ENCODE measurements at regions not wholly inside any gene's neighbourhood (a gene's known extent, or its start where the extent isn't known, plus 50 kb on each side); places are given as distances from the start of the nearest gene placed in this dataset.

DNA sequence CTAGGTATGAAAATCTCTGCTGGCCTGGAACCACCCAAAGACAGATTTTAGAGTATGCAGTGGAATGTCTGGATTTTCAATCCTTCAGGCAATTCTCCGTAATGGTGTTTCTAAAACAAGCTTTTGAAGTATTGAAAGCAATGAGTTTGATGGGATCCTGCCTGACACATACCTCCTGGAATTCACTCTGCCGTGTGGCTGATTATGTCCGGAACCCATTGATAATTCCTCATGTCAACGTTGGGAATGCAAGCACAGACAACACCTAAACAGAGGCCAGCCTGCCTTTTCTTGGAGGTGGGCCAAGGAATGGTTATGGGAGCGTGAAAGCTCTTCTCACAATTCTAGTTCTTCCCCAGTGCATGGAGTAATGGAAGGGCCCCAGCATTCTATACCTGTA is 168.9 kb upstream of the HMCN1 start:
- H4K20me1 ChIP-seq (ENCODE audit: control insufficient read depth, insufficient read depth, low read depth, low read length), result no peaks in the 10 kb centered on the region
- no peak overlapping the region for H3K4me3 ChIP-seq (ENCODE audit: low read length)
- TF ChIP-seq EZH2phosphoT487 (IDR thresholded peaks at IDR 0.05; ENCODE audit: borderline replicate concordance, low read length), result no peak
- TF ChIP-seq, protein P1, sequence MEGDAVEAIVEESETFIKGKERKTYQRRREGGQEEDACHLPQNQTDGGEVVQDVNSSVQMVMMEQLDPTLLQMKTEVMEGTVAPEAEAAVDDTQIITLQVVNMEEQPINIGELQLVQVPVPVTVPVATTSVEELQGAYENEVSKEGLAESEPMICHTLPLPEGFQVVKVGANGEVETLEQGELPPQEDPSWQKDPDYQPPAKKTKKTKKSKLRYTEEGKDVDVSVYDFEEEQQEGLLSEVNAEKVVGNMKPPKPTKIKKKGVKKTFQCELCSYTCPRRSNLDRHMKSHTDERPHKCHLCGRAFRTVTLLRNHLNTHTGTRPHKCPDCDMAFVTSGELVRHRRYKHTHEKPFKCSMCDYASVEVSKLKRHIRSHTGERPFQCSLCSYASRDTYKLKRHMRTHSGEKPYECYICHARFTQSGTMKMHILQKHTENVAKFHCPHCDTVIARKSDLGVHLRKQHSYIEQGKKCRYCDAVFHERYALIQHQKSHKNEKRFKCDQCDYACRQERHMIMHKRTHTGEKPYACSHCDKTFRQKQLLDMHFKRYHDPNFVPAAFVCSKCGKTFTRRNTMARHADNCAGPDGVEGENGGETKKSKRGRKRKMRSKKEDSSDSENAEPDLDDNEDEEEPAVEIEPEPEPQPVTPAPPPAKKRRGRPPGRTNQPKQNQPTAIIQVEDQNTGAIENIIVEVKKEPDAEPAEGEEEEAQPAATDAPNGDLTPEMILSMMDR (IDR thresholded peaks at IDR 0.05; ENCODE audit: low read depth, low read length, poor library complexity, severe bottlenecking), result no peak
- no peaks in the 10 kb centered on the region for H3K36me3 ChIP-seq (ENCODE audit: control insufficient read depth, low read length)
- H3K27me3 ChIP-seq (ENCODE audit: control insufficient read depth, low read length), result no peaks in the 10 kb centered on the region
- no peak overlapping the region for H3K27ac ChIP-seq (ENCODE audit: low read depth, low read length)
- H3F3A ChIP-seq (ENCODE audit: control insufficient read depth, insufficient read depth), result no peaks in the 10 kb centered on the region
- H3K9me2 ChIP-seq (replicated peaks; ENCODE audit: control insufficient read depth, low read length), result no peaks in the 10 kb centered on the region
- no peak overlapping the region for H3K4me2 ChIP-seq (ENCODE audit: low read length)
- peaks cover 14% of the 10 kb centered on the region for H3K4me1 ChIP-seq (ENCODE audit: control insufficient read depth, low read length)
- H3K79me2 ChIP-seq (ENCODE audit: control insufficient read depth, low read length), result no peaks in the 10 kb centered on the region
- H3K9me3 ChIP-seq (ENCODE audit: control insufficient read depth, insufficient read depth, low read length), result no peaks in the 10 kb centered on the region

DNA sequence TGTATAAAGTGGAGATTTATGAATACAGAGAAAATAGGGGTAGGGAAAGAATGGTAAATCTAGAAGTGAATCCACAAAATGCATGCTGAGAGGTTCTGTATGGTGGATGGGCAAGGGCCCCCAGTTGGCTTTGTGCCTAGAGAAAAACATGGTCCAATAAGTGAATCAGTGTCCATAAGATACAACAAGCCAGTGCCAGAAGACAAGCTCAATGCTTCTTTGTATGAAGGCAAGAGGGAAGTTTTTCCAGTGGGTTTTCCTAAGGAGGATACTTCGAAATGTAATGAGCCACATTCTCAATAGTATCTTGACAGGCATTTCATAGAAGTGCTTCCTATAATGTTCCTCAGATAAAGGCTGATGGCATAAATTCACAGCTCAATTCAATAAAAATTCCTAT is 169.4 kb upstream of the HMCN1 start:
- Histone ChIP-seq H3K79me2 (ENCODE audit: control insufficient read depth, low read length) (no peaks in the 10 kb centered on the region), H4K20me1 (ENCODE audit: control insufficient read depth, insufficient read depth, low read depth, low read length) (no peaks in the 10 kb centered on the region), H3K4me1 (ENCODE audit: control insufficient read depth, low read length) (peaks cover 14% of the 10 kb centered on the region), H3K9me2 (replicated peaks; ENCODE audit: control insufficient read depth, low read length) (no peaks in the 10 kb centered on the region), H3K4me3 (ENCODE audit: low read length) (no peak overlapping the region), H3K4me2 (ENCODE audit: low read length) (no peak overlapping the region), H3K9me3 (ENCODE audit: control insufficient read depth, insufficient read depth, low read length) (no peaks in the 10 kb centered on the region), H3K27me3 (ENCODE audit: control insufficient read depth, low read length) (no peaks in the 10 kb centered on the region), H3F3A (ENCODE audit: control insufficient read depth, insufficient read depth) (no peaks in the 10 kb centered on the region), H3K36me3 (ENCODE audit: control insufficient read depth, low read length) (no peaks in the 10 kb centered on the region), H3K27ac (ENCODE audit: low read depth, low read length) (no peak overlapping the region)
- TF ChIP-seq EZH2phosphoT487 (IDR thresholded peaks at IDR 0.05; ENCODE audit: borderline replicate concordance, low read length), result no peak
- TF ChIP-seq, protein P1 (IDR thresholded peaks at IDR 0.05; ENCODE audit: low read depth, low read length, poor library complexity, severe bottlenecking), result no peak

DNA sequence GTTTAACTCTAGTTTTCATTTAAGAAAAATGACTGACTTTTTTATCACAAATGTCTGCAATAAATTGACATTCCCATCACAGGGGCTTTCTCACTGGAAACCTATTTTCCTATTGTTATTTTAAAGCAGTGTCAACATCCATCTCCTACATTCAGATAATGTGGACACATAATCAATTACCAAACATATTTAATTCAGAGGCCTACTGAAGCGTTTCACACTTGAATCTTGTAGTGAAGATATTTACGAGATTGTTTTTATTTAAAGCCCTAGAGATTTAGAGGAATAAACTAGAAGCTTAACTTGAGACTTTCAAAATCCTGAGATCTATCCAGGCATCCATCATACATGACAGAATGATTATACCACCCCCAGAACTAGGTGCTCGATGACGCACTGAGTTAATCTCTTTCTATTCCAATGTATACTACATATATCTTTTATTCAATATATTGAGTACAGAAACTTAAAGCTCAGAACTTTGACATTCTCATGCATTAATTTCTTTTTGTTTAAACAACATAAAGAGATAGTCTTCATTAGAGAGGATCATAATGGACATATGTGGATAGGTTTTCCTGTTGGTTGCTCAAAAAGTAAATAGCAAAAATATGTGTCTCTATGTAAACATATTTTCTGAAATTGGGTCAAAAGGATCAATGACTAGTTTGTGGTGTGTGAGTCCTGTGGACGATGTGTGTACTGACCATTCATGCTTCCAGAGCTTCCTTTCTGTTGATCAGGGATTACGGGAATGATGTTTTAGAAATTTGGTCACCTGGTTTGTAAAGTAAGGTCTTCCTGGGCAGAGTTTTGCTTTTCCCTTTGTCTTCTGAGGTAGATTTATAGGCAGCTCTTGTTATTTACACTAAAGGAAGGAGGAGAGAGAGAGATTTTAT is 171.5 kb upstream of the HMCN1 start:
- no peak overlapping the region for H3K4me2 ChIP-seq (ENCODE audit: low read length)

More for the DNA sequence above, 171.5 kb upstream of the HMCN1 start:
- Histone ChIP-seq H3K27me3 (ENCODE audit: control insufficient read depth, low read length) (no peaks in the 10 kb centered on the region), H3K9me2 (replicated peaks; ENCODE audit: control insufficient read depth, low read length) (no peaks in the 10 kb centered on the region), H4K20me1 (ENCODE audit: control insufficient read depth, insufficient read depth, low read depth, low read length) (no peaks in the 10 kb centered on the region), H3K4me3 (ENCODE audit: low read length) (no peak overlapping the region), H3K79me2 (ENCODE audit: control insufficient read depth, low read length) (no peaks in the 10 kb centered on the region), H3K27ac (ENCODE audit: low read depth, low read length) (no peak overlapping the region), H3K9me3 (ENCODE audit: control insufficient read depth, insufficient read depth, low read length) (no peaks in the 10 kb centered on the region), H3K4me1 (ENCODE audit: control insufficient read depth, low read length) (peaks cover 14% of the 10 kb centered on the region), H3K36me3 (ENCODE audit: control insufficient read depth, low read length) (no peaks in the 10 kb centered on the region), H3F3A (ENCODE audit: control insufficient read depth, insufficient read depth) (no peaks in the 10 kb centered on the region)
- TF ChIP-seq, protein P1 (IDR thresholded peaks at IDR 0.05; ENCODE audit: low read depth, low read length, poor library complexity, severe bottlenecking), result no peak
- TF ChIP-seq EZH2phosphoT487 (IDR thresholded peaks at IDR 0.05; ENCODE audit: borderline replicate concordance, low read length), result no peak
